ENCODE measurements at regions not wholly inside any gene's neighbourhood (a gene's known extent, or its start where the extent isn't known, plus 50 kb on each side); places are given as distances from the start of the nearest gene placed in this dataset.

GRCh38 chr10:33579996-33580395, 245.5 kb upstream of the NRP1 start:
- TF ChIP-seq CTCF (conservative IDR thresholded peaks at IDR 0.05 in 1 of 2, IDR thresholded peaks at IDR 0.05 in 1 of 2; ENCODE audit: low read depth in 1 of 2, low read length in 2 of 2) (no peak), EZH2 (IDR thresholded peaks at IDR 0.05; ENCODE audit: low read length, missing control alignments) (no peak)
